KMS-11 (cell line): ENCODE measurements at regions not wholly inside any gene's neighbourhood (a gene's known extent, or its start where the extent isn't known, plus 50 kb on each side); places are given as distances from the start of the nearest gene placed in this dataset.
"Not testable (repeated sequence)": the region's sequence is repeated elsewhere in the genome, so short reads cannot be mapped to it uniquely, and the experiment has no call there.

ENCODE experiments used
- H2AFZ ChIP-seq: fragments of 200-600 bp; sonication (generic); 2 replicates; pipeline ENCODE4 v1.6.1; 2016; ENCODE audit warnings: antibody characterized with exemption, mixed run types, low read depth
- H3K27ac ChIP-seq: fragments of 200-600 bp; sonication (generic); 2 replicates; pipeline ENCODE4 v1.6.1; 2016; ENCODE audit warnings: mild to moderate bottlenecking, mixed run types
- H3K27me3 ChIP-seq: fragments of 200-600 bp; sonication (generic); 2 replicates; pipeline ENCODE4 v1.6.1; 2017; ENCODE audit warnings: mild to moderate bottlenecking, low read depth, mixed run types, moderate library complexity; ENCODE audit not compliant: insufficient read depth
- H3K36me3 ChIP-seq: fragments of 200-600 bp; sonication (generic); 2 replicates; pipeline ENCODE4 v1.6.1; 2017; ENCODE audit warnings: mild to moderate bottlenecking, mixed run types; ENCODE audit not compliant: insufficient read depth
- H3K4me1 ChIP-seq: fragments of 200-600 bp; sonication (generic); 2 replicates; pipeline ENCODE4 v1.6.1; 2016; ENCODE audit warnings: mild to moderate bottlenecking, low read depth, mixed run types; ENCODE audit not compliant: poor library complexity, severe bottlenecking
- H3K4me2 ChIP-seq: fragments of 200-600 bp; sonication (generic); 2 replicates; pipeline ENCODE4 v1.7.0; 2016; ENCODE audit warnings: mild to moderate bottlenecking, mixed run types
- H3K4me3 ChIP-seq: fragments of 200-600 bp; sonication (generic); IDR thresholded peaks from 2 replicates; pipeline ENCODE4 v1.6.1; 2017; ENCODE audit warnings: low read depth, low read length, mixed read lengths; ENCODE audit not compliant: insufficient read depth
- H3K79me2 ChIP-seq: fragments of 200-600 bp; sonication (generic); 2 replicates; pipeline ENCODE4 v1.6.1; 2016; ENCODE audit warnings: low read depth, mixed run types; ENCODE audit not compliant: insufficient read depth
- H3K9ac ChIP-seq: fragments of 200-600 bp; sonication (generic); 2 replicates; pipeline ENCODE4 v1.6.1; 2016; ENCODE audit warnings: mild to moderate bottlenecking, mixed run types
- H4K20me1 ChIP-seq: fragments of 200-600 bp; sonication (generic); 2 replicates; pipeline ENCODE4 v1.6.1; 2016; ENCODE audit warnings: mild to moderate bottlenecking, mixed run types; ENCODE audit not compliant: insufficient read depth

DNA sequence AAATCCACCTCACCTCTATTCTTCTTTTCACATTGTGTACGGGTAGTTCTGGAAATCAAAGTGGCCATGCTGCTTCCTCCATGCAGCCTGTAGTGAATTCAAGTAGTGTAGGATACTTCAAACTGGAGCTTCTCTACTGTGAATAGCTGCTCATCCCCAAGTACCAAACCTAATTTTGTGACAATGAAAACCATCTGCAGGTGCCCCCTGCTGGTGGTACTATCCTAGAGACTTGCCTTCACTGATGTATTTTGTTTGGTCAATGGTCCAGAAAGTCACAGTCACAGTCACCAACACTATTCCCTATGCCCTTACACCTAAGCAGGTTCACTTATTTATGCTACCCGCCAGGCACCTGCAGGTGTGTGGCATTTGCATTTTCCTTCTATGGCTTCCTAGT lies 170.0 kb upstream of the NBPF19 start:
- H2AFZ ChIP-seq, H3K27ac ChIP-seq, H3K36me3 ChIP-seq, H3K4me2 ChIP-seq, H3K9ac ChIP-seq, H3K79me2 ChIP-seq, H3K4me1 ChIP-seq, H4K20me1 ChIP-seq, H3K4me3 ChIP-seq, H3K27me3 ChIP-seq: not testable (repeated sequence)

DNA sequence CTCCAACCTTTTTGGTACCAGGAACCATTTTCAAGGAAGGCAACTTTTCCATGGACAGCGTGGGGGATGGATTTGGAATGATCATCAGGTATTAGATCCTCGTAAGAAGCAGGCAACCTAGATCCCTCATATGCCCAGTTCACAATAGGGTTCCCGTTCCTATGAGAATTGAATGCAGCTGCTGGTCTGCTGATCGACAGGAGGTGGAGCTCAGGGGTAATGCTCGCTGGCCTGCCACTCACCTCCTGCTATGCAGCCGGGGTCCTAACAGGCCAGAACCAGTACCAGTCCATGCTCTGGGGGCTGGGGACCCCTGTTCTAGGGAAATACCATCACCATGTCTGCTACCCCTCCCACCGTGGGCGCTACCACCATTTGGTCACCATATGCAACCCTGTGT lies 167.2 kb upstream of the NBPF19 start:
- H3K36me3 ChIP-seq, H3K4me3 ChIP-seq, H3K27ac ChIP-seq, H4K20me1 ChIP-seq, H3K4me1 ChIP-seq, H3K9ac ChIP-seq, H3K4me2 ChIP-seq, H3K27me3 ChIP-seq, H3K79me2 ChIP-seq, H2AFZ ChIP-seq: not testable (repeated sequence)

DNA sequence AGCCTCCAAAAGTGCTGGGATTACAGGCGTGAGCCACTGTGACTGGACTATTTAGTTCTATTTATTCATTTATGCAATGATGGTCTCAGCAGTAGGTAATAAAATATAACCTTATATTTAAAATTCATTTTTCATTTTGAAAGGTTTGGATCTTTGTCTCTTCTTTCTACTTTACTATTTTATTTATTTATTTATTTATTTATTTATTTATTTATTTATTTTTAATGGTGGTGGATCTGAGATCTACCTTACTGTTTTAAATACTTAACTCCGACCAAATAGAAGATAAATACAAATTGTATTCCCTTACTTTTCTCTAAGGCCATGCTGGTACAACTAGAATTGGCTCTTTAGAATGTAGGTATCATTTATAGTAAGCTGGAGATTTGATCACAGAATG lies 159.9 kb upstream of the NBPF19 start:
- H3K4me2 ChIP-seq, H2AFZ ChIP-seq, H3K4me3 ChIP-seq, H3K4me1 ChIP-seq, H3K27me3 ChIP-seq, H3K27ac ChIP-seq, H3K36me3 ChIP-seq, H3K9ac ChIP-seq, H4K20me1 ChIP-seq, H3K79me2 ChIP-seq: not testable (repeated sequence)

DNA sequence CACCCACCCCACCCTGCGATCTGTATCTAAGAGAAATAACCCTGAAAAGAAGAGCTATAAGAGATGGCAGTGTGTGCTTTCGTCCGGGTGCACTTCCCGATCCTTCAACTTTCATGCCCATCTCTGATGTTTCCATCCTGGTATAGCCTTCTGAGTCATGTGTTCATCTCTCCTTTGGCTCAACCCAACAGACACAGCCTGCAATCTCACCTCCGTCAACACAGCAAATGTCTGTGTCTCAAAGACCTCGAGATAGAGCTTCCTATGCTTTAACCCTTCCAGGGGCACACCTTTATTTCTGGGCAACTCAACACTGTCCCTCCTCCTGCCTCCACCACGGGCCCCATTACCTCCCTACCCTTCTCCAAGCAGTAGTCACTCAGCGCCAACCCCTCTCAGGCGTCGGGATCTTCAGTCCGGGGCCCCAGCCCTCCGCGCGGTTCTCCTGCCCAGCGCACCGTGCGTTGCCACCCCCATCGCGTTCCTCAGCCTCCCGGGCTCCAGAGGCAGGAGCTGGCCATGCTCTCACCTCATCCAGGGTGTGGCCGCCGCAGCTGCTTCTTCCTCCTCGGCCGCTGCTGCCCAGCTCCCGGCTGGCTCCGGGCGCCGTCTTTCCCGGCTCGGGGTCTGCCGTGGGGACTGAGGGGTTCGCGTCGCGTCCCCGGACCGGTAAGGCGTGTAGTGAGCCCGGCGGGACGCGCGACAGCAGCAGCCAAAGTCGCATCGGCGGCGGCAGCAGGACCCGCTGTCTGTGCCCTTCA lies 153.7 kb upstream of the NBPF19 start:
- not testable (repeated sequence) for H3K36me3 ChIP-seq, H3K9ac ChIP-seq, H3K79me2 ChIP-seq, H3K4me2 ChIP-seq, H3K27me3 ChIP-seq, H2AFZ ChIP-seq, H3K27ac ChIP-seq, H3K4me3 ChIP-seq, H4K20me1 ChIP-seq, H3K4me1 ChIP-seq

DNA sequence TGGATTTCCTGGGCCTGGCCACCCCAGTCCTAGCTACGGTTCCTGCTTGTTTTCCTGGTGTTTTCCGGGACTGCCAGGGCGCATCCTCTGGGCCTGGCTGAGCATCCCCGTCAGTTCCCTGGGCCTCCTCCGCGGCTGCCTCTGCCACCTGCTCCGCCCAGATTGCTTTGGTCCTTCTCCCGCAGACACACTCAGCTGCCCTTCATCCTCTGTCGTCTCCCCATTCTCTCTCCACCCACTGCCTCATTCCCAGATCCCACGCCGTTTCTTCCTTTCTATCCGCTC lies 153.2 kb upstream of the NBPF19 start:
- H3K36me3 ChIP-seq, H3K4me2 ChIP-seq, H3K4me3 ChIP-seq: not testable (repeated sequence)

DNA sequence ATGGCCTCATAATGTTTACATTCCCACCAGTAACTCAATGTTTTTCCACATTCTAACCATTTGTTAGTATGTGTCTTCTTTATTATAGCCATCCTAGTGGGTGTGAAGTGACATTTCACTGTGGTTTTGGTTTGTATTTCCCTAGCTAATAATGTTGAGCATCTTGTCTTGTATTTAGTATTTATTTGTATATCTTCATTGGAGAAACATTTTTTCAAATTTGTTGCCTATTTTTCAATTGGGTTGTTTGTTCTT lies 144.8 kb upstream of the NBPF19 start:
- not testable (repeated sequence) for H3K4me2 ChIP-seq, H3K4me3 ChIP-seq, H3K4me1 ChIP-seq, H3K27ac ChIP-seq, H4K20me1 ChIP-seq, H3K9ac ChIP-seq, H2AFZ ChIP-seq, H3K36me3 ChIP-seq, H3K27me3 ChIP-seq, H3K79me2 ChIP-seq

More for the DNA sequence above, 153.2 kb upstream of the NBPF19 start:
- not testable (repeated sequence) for H3K79me2 ChIP-seq, H2AFZ ChIP-seq, H3K4me1 ChIP-seq, H3K27ac ChIP-seq, H4K20me1 ChIP-seq, H3K9ac ChIP-seq, H3K27me3 ChIP-seq

DNA sequence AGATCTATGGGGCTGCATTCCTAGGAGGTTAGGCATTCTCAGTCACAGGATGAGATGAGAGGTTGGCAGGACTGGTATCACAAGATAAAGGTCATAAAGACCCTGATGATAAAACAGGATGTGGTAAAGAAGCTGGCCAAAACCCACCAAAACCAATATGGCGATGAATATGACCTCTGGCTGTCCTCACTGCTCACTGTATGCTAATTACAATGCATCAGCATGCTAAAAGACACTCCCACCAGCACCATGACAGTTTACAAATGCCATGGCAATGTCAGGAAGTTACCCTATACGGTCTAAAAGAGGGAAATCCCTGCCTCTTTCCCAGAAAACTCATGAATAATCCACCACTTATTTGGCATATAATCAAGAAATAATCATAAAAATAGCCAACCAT lies 138.8 kb upstream of the NBPF19 start:
- H3K9ac ChIP-seq, H3K27ac ChIP-seq, H3K4me2 ChIP-seq, H2AFZ ChIP-seq, H3K27me3 ChIP-seq, H3K36me3 ChIP-seq, H3K4me1 ChIP-seq, H3K79me2 ChIP-seq, H4K20me1 ChIP-seq, H3K4me3 ChIP-seq: not testable (repeated sequence)

DNA sequence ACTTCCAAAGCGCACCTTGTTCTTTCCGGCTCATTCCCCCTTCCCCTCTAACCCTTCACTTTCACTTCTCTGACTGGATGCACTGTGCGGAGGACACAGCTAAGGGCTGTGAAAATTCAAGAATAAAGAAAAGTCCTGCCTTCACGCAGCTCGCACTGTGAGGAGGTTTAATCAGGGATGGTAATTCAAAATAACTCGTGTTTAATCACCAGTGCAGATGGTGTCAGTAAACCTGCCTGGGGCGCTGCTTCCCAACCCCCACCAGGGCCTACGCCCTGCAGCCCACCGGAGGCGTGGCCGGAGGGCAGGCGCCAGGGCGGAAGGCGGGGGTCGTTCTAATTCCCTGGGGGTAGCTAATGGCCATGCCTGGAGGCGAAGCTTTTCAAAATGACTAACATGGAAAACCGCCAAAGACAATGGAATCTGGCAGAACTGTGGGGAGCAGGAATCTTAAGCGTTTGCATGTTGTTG lies 136.6 kb upstream of the NBPF19 start:
- H3K27ac ChIP-seq, H3K27me3 ChIP-seq, H3K36me3 ChIP-seq, H3K4me3 ChIP-seq, H3K4me1 ChIP-seq, H3K9ac ChIP-seq, H2AFZ ChIP-seq, H4K20me1 ChIP-seq, H3K79me2 ChIP-seq, H3K4me2 ChIP-seq: not testable (repeated sequence)

DNA sequence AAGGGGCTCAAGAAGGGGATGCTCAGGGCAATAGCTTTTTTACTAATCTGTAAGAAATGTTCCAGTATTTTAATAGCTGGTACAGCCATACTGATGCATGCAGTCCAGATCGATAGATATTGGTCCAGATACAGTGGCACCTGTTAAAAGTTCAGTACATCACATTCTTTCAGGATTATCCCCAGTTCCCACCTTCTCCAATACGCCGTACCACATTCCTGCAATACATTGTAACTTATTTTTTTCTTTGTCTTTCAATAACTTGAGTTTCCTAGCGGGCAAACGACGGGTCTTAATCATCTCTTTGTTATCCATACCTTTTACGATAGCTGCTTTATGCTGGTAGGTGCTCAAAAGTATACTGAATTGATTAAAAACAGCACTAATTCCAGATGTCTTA lies 136.1 kb upstream of the NBPF19 start:
- H3K27ac ChIP-seq, H2AFZ ChIP-seq, H3K27me3 ChIP-seq, H4K20me1 ChIP-seq, H3K79me2 ChIP-seq, H3K4me1 ChIP-seq, H3K4me3 ChIP-seq, H3K4me2 ChIP-seq, H3K9ac ChIP-seq, H3K36me3 ChIP-seq: not testable (repeated sequence)

DNA sequence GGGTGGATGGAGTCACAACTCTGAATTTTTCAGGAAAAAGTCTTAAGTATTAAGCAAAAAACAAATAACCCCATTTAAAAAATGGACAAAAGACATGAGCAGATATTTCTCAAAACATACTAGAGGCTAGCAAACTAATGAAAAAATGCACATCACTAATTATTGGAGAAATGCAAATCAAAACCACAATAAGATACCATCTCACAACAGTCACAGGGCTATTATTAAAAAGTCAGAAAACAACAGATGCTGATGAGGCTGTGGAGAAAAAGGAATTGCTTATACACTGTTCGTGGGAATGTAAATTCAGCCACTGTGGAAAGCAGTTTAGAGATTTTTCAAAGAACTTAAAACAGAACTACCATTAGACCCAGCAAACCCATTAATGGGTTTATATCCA lies 125.4 kb upstream of the NBPF19 start:
- not testable (repeated sequence) for H2AFZ ChIP-seq, H3K4me1 ChIP-seq, H3K4me2 ChIP-seq, H4K20me1 ChIP-seq, H3K27me3 ChIP-seq, H3K27ac ChIP-seq, H3K79me2 ChIP-seq, H3K36me3 ChIP-seq, H3K9ac ChIP-seq, H3K4me3 ChIP-seq

DNA sequence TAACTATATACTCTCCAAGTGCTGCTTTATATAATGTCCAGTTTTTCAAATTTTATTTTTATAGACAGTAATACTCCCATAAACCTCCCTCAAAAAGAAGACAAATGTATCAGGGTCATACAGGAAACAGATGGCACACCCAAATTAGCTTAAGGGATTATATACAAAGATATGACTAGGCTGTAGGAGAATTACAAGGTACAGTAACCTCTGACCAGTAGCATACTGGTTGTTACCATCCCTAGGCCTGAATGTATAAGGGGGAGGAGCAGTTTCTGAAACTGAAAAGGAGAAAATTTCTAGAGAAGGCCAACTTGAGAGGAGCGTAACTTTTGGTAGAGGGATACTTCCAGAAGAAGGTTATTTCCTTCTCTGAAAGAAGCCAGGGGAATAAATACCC lies 122.6 kb upstream of the NBPF19 start:
- H4K20me1 ChIP-seq, H3K79me2 ChIP-seq, H3K27ac ChIP-seq, H3K27me3 ChIP-seq, H3K4me2 ChIP-seq, H3K9ac ChIP-seq, H3K4me1 ChIP-seq, H3K36me3 ChIP-seq, H2AFZ ChIP-seq, H3K4me3 ChIP-seq: not testable (repeated sequence)
